Large intestine (tissue), 3 donors: ENCODE measurements at regions not wholly inside any gene's neighbourhood (a gene's known extent, or its start where the extent isn't known, plus 50 kb on each side); places are given as distances from the start of the nearest gene placed in this dataset.
"Not testable (repeated sequence)": the region's sequence is repeated elsewhere in the genome, so short reads cannot be mapped to it uniquely, and the experiment has no call there.

ENCODE experiments used
- DNase-seq, 2 donors: peaks; one replicate each; pipeline versions ENCODE4 v3.0.0 to v3.0.0-alpha.2; 2013
- H3K27ac ChIP-seq: one replicate; pipeline ENCODE4 v1.5.1; 2013; ENCODE audit warnings: low read length
- H3K27me3 ChIP-seq: 2 replicates; pipeline ENCODE4 v1.6.1; 2013; ENCODE audit warnings: low read length; ENCODE audit not compliant: control insufficient read depth, insufficient read depth
- H3K36me3 ChIP-seq: 2 replicates; pipeline ENCODE4 v1.6.1; 2013; ENCODE audit warnings: low read length; ENCODE audit not compliant: control insufficient read depth, insufficient read depth
- H3K4me1 ChIP-seq: one replicate; pipeline ENCODE4 v1.6.1; 2013; ENCODE audit warnings: low read length; ENCODE audit not compliant: control insufficient read depth, insufficient read depth
- H3K4me3 ChIP-seq: one replicate; pipeline ENCODE4 v1.5.1; 2013; ENCODE audit warnings: low read length
- H3K9me3 ChIP-seq: one replicate; pipeline ENCODE4 v1.6.1; 2013; ENCODE audit warnings: mild to moderate bottlenecking, low read depth, low read length, moderate library complexity; ENCODE audit not compliant: control insufficient read depth
- WGBS: methylation state at CpG from one replicate; pipeline ENCODE4 v1.1.5; 2013; ENCODE audit warnings: low lambda C conversion rate; ENCODE audit not compliant: insufficient coverage; 5-methylcytosine and 5-hydroxymethylcytosine counted together

- not testable (repeated sequence) for DNase-seq, H3K27me3 ChIP-seq, H3K4me3 ChIP-seq, H3K4me1 ChIP-seq, H3K36me3 ChIP-seq, H3K9me3 ChIP-seq, H3K27ac ChIP-seq
- no CpG with 5 or more reads among the region's 2 CpGs for WGBS
These were observed 110.9 kb downstream of the PPIAL4G start for GRCh38 chr1:148372051-148372726.

DNA sequence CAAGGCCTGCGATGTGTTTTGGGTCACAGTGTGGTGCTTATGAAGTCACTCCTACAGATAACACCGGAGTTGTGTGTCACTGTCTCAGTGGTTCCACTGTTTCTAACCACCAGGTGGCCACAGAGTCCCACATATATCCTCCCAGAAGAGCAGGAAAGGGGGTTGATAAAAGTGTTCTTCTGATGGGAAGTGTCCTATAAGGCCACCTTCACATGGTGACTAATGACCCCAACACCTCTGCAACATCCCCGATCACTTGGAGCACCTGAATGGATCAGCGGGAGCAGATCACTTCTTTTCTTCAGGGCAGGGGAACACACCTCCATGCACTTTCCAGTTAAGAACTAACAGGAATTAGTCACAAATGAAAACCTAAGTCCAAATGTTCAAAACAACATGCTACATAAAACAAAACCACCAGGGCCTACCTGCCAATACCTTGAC, 111.5 kb downstream of the PPIAL4G start:
- H3K27ac ChIP-seq, H3K4me1 ChIP-seq, H3K9me3 ChIP-seq, H3K4me3 ChIP-seq, H3K27me3 ChIP-seq, H3K36me3 ChIP-seq: not testable (repeated sequence)
- DNase-seq, result peak; percentile 62 to 73
- WGBS, result no CpG with 5 or more reads among the region's 4 CpGs

DNA sequence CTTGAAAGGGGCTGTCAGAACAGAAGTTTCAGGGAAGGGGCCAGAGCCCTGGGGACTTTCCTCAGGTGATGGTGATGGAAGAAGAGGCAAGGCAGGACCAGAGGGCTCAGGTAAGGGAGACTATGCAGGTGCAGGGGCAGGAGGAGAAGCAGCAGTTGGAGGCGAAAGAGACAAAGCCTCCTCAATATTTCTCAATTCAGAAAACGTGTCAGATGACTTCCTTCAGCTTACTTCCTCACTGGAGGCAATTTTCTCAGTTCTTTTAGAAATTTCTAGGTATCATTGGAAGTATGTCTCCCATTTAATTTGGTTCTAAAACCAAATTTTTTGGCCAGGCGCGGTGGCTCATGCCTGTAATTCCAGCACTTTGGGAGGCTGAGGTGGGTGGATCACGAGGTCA, 112.4 kb downstream of the PPIAL4G start:
- DNase-seq, H3K36me3 ChIP-seq, H3K27ac ChIP-seq, H3K27me3 ChIP-seq, H3K4me1 ChIP-seq, H3K4me3 ChIP-seq, H3K9me3 ChIP-seq: not testable (repeated sequence)
- no CpG with 5 or more reads among the region's 5 CpGs for WGBS

DNA sequence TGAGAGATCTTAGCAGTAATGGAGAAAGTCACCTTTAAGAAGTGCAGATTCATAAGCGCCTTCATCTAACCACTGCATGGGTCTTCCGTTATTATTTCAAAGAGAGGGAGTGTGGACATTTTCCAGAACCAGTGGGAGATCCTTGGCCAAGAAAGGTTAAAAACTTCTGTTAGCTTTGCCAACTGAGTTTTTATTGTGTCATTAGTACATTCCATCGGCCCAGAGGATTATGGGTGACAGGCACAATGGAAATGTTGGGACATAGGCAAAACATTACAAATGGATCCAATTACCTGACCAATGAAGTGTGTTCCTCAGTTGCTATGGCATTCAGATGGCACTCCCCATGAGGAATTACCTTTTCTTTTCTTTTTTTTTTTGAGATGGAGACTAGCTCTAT, 115.5 kb downstream of the PPIAL4G start:
- WGBS, result no CpG with 5 or more reads among the region's 3 CpGs
- Histone ChIP-seq H3K4me3 (no peak overlapping the region), H3K27me3 (peaks cover 12% of the 10 kb centered on the region), H3K9me3 (no peaks in the 10 kb centered on the region), H3K27ac (no peak overlapping the region), H3K36me3 (no peaks in the 10 kb centered on the region), H3K4me1 (peaks cover 2% of the 10 kb centered on the region)
- DNase-seq, result no peak

GRCh38 chr1:148366136-148366753, 116.9 kb downstream of the PPIAL4G start:
- peaks cover 25% of the 10 kb centered on the region for H3K27me3 ChIP-seq
- H3K27ac ChIP-seq, H3K4me1 ChIP-seq, H3K4me3 ChIP-seq, H3K36me3 ChIP-seq, DNase-seq, H3K9me3 ChIP-seq: not testable (repeated sequence)
- no CpG with 5 or more reads among the region's 5 CpGs for WGBS

- DNase-seq, H3K27ac ChIP-seq, H3K4me1 ChIP-seq, H3K36me3 ChIP-seq, H3K9me3 ChIP-seq, H3K4me3 ChIP-seq: not testable (repeated sequence)
- peaks cover 26% of the 10 kb centered on the region for H3K27me3 ChIP-seq
- no CpG with 5 or more reads among the region's 2 CpGs for WGBS
These were observed 118.0 kb downstream of the PPIAL4G start for GRCh38 chr1:148365151-148365550.

- no CpG with 5 or more reads among the region's 3 CpGs for WGBS
- not testable (repeated sequence) for H3K9me3 ChIP-seq, H3K4me1 ChIP-seq, H3K4me3 ChIP-seq, H3K36me3 ChIP-seq, H3K27ac ChIP-seq, DNase-seq
- H3K27me3 ChIP-seq, result peaks cover 30% of the 10 kb centered on the region
These were observed 119.1 kb downstream of the PPIAL4G start for GRCh38 chr1:148363979-148364378.

DNA sequence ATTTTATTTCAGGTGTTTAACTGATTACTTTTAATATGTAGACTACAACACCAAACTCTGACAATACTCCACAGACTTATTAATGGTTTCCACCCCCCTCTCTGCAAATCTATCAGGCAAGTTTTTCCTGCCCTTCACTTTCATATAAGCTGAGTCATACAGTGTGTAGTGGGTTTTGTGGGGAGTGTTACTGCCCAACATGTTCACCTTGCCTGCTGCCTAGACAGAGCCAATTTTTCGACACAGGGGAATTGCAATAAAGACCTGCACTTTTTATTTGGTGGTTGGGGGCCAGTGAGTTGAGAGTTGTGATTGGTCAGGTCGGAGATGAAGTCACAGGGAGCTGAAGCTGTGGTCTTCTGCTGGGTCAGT, 119.7 kb downstream of the PPIAL4G start:
- no CpG with 5 or more reads among the region's 2 CpGs for WGBS
- Histone ChIP-seq H3K9me3 (no peaks in the 10 kb centered on the region), H3K4me1 (peaks cover 9% of the 10 kb centered on the region), H3K4me3 (no peak overlapping the region), H3K27me3 (peaks cover 30% of the 10 kb centered on the region), H3K36me3 (no peaks in the 10 kb centered on the region), H3K27ac (no peak overlapping the region)
- DNase-seq, result no peak

DNA sequence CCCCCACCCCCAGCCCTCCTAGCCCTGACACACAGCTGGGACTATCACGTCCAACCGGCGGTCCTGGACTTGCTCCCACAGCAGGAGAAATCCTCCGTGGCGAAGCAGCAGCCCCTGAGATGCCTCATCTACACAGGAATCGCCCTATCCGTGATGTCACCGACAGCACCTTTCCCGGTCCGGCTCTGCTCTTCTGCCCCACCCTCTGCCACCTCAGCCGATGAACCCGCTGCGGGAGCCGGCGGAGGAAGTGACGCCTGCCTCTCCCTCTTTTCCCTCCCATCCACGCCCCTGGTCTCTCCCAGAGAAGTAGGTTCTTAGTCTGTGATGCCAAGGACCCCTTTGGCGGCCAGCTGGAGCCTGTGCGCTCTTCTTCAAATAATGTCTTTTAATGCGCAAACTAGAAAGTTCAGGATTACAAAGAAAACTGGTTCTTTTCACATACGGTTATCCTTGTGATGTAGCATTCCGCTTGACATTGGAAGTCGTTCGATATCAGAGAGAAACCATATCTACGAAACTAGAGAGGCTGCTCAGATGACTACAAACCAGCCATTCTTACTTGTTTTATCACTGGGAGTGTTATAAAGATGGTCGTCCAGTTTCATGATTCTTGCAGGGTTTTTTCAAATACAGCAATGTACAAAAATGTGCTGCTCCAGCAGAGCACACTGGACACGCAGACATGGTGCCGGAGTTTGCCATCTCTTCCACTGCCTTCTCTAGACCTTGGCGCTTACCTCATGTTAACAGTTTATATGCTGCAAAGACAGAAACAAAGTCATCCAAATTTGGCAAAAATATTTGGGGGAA, 120.3 kb downstream of the PPIAL4G start:
- DNase-seq, result peak; percentile 79 to 89
- no peak overlapping the region for H3K4me3 ChIP-seq

GRCh38 chr1:148362216-148362611, 120.9 kb downstream of the PPIAL4G start:
- Histone ChIP-seq H3K36me3 (no peaks in the 10 kb centered on the region), H3K27ac (peak overlapping the region; percentile 45), H3K4me3 (no peak overlapping the region), H3K9me3 (no peaks in the 10 kb centered on the region), H3K27me3 (peaks cover 40% of the 10 kb centered on the region), H3K4me1 (peaks cover 9% of the 10 kb centered on the region)
- DNase-seq, result peak in 1 of 2 donors; percentile 55
- no CpG with 5 or more reads among the region's 20 CpGs for WGBS

More for the DNA sequence above, 120.3 kb downstream of the PPIAL4G start:
- Histone ChIP-seq H3K36me3 (no peaks in the 10 kb centered on the region), H3K27ac (no peak overlapping the region), H3K4me1 (peaks cover 9% of the 10 kb centered on the region), H3K27me3 (peaks cover 35% of the 10 kb centered on the region), H3K9me3 (no peaks in the 10 kb centered on the region)
- 90% methylated on average over 2 of the region's 29 CpGs for WGBS
